HG03442 (cell line): ENCODE measurements at regions not wholly inside any gene's neighbourhood (a gene's known extent, or its start where the extent isn't known, plus 50 kb on each side); places are given as distances from the start of the nearest gene placed in this dataset.
"Not testable (repeated sequence)": the region's sequence is repeated elsewhere in the genome, so short reads cannot be mapped to it uniquely, and the experiment has no call there.

Source experiments
- ATAC-seq: cut with Tn5 transposase; IDR thresholded peaks from one replicate; pipeline ENCODE4 v1.9.1; 2021; ENCODE audit warnings: mild to moderate bottlenecking, moderate library complexity; ENCODE audit not compliant: unreplicated experiment

GRCh38 chr9:78172610-78173009 is 63.3 kb upstream of the CEP78 start:
- not testable (repeated sequence) for ATAC-seq

GRCh38 chr9:78171651-78172050 is 64.2 kb upstream of the CEP78 start:
- no peak for ATAC-seq

GRCh38 chr9:78169125-78169524 is 66.8 kb upstream of the CEP78 start:
- ATAC-seq, result no peak

GRCh38 chr9:78167356-78167755 is 68.5 kb upstream of the CEP78 start:
- no peak for ATAC-seq

GRCh38 chr9:78163834-78164233 is 72.0 kb upstream of the CEP78 start:
- no peak for ATAC-seq

- ATAC-seq, result no peak
Measured at GRCh38 chr9:78158286-78158685, 77.6 kb upstream of the CEP78 start.

- ATAC-seq, result no peak
Measured at GRCh38 chr9:78150983-78151356, 84.9 kb upstream of the CEP78 start.

GRCh38 chr9:78150312-78150982 is 85.4 kb upstream of the CEP78 start:
- no peak for ATAC-seq

- no peak for ATAC-seq
Measured at GRCh38 chr9:78149702-78150291, 86.1 kb upstream of the CEP78 start.

- ATAC-seq, result no peak
Measured at GRCh38 chr9:78146241-78146640, 89.6 kb upstream of the CEP78 start.

- peak; percentile 59 for ATAC-seq
Measured at GRCh38 chr9:78144663-78145377, 91.1 kb upstream of the CEP78 start.

GRCh38 chr9:78144008-78144381 is 91.9 kb upstream of the CEP78 start:
- no peak for ATAC-seq

GRCh38 chr9:78143281-78144007 is 92.4 kb upstream of the CEP78 start:
- ATAC-seq, result no peak

- not testable (repeated sequence) for ATAC-seq
Measured at GRCh38 chr9:78142264-78142663, 93.6 kb upstream of the CEP78 start.

- peak; percentile 63 for ATAC-seq
Measured at GRCh38 chr9:78133751-78134150, 102.1 kb upstream of the CEP78 start.

GRCh38 chr9:78132701-78133058 is 101.1 kb upstream of the GNAQ start:
- no peak for ATAC-seq

GRCh38 chr9:78131969-78132700 is 100.5 kb upstream of the GNAQ start:
- ATAC-seq, result no peak

GRCh38 chr9:78130853-78131252 is 99.2 kb upstream of the GNAQ start:
- ATAC-seq, result no peak

GRCh38 chr9:78130004-78130403 is 98.4 kb upstream of the GNAQ start:
- ATAC-seq, result no peak

GRCh38 chr9:78127279-78128225 is 95.9 kb upstream of the GNAQ start:
- ATAC-seq, result no peak
